Osteoblast (primary cell): ENCODE measurements at regions not wholly inside any gene's neighbourhood (a gene's known extent, or its start where the extent isn't known, plus 50 kb on each side); places are given as distances from the start of the nearest gene placed in this dataset.

Experiments used
- DNase-seq: peaks from one replicate; pipeline ENCODE4 v3.0.0; 2011; ENCODE audit warnings: low spot score, mixed read lengths; ENCODE audit not compliant: insufficient read length; ENCODE audit errors: missing footprints
- H2AFZ ChIP-seq: 2 replicates; pipeline ENCODE4 v1.6.0; 2011; ENCODE audit warnings: mild to moderate bottlenecking, low read length
- H3K27ac ChIP-seq: 2 replicates; pipeline ENCODE4 v1.5.1; 2011; ENCODE audit warnings: mild to moderate bottlenecking, low read depth, low read length, moderate library complexity
- H3K27me3 ChIP-seq: 2 replicates; pipeline ENCODE4 v1.6.0; 2012; ENCODE audit warnings: mild to moderate bottlenecking, control low read depth, inconsistent platforms, low read length, moderate library complexity; ENCODE audit not compliant: insufficient read depth
- H3K36me3 ChIP-seq: 2 replicates; pipeline ENCODE4 v1.5.1; 2011; ENCODE audit warnings: mild to moderate bottlenecking, low read length, control low read depth, moderate library complexity; ENCODE audit not compliant: insufficient read depth
- H3K4me1 ChIP-seq: 2 replicates; pipeline ENCODE4 v1.5.1; 2011; ENCODE audit warnings: mild to moderate bottlenecking, low read length, control low read depth, moderate library complexity; ENCODE audit not compliant: insufficient read depth
- H3K4me2 ChIP-seq: 2 replicates; pipeline ENCODE4 v1.6.0; 2011; ENCODE audit warnings: mild to moderate bottlenecking, low read length; ENCODE audit not compliant: insufficient read depth
- H3K4me3 ChIP-seq: fragments of 200-600 bp; sonication (generic); 3 replicates; pipeline ENCODE4 v1.5.1; 2012; ENCODE audit warnings: mild to moderate bottlenecking, low read length, inconsistent platforms; ENCODE audit not compliant: insufficient read depth
- H3K79me2 ChIP-seq: 2 replicates; pipeline ENCODE4 v1.6.0; 2012; ENCODE audit warnings: mild to moderate bottlenecking, low read length, control low read depth, inconsistent platforms; ENCODE audit not compliant: insufficient read depth
- H3K9me3 ChIP-seq: 2 replicates; pipeline ENCODE4 v1.5.1; 2011; ENCODE audit warnings: low read depth, low read length, control low read depth
- H4K20me1 ChIP-seq: 2 replicates; pipeline ENCODE4 v1.6.0; 2012; ENCODE audit warnings: mild to moderate bottlenecking, low read length, control low read depth; ENCODE audit not compliant: insufficient read depth
- TF ChIP-seq, protein P1 (sequence below): IDR thresholded peaks from 2 replicates; pipeline ENCODE4 v1.5.1; 2011; ENCODE audit warnings: mild to moderate bottlenecking, low read depth, low read length, moderate library complexity; ENCODE audit errors: extremely low read depth

DNA sequence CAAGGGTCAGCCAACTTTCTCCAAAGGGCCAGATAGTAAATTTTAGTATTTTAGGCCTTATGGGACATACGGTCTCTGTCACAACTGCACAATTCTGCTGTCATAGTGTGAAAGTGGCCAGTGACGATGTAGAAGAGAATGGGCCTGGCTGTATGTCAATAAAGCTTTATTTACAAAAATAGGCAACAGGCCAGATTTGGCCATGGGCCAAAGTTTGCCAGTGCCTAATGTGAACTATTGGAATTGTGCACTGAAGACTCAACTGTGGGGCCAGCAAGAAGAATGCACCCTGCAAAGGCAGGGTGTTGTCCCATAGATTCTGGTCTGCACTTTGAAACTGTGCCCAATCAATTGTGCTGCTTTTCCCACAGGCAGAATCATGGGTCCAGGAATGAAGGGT is 69.4 kb upstream of the PRR23E start:
- Histone ChIP-seq H3K4me1 (no peaks in the 10 kb centered on the region), H3K4me3 (no peak overlapping the region), H3K27me3 (peaks cover 8% of the 10 kb centered on the region), H4K20me1 (peaks cover 2% of the 10 kb centered on the region), H3K27ac (no peak overlapping the region), H3K4me2 (no peak overlapping the region), H3K36me3 (no peaks in the 10 kb centered on the region), H3K79me2 (no peaks in the 10 kb centered on the region), H2AFZ (no peak overlapping the region), H3K9me3 (no peaks in the 10 kb centered on the region)
- TF ChIP-seq, protein P1, sequence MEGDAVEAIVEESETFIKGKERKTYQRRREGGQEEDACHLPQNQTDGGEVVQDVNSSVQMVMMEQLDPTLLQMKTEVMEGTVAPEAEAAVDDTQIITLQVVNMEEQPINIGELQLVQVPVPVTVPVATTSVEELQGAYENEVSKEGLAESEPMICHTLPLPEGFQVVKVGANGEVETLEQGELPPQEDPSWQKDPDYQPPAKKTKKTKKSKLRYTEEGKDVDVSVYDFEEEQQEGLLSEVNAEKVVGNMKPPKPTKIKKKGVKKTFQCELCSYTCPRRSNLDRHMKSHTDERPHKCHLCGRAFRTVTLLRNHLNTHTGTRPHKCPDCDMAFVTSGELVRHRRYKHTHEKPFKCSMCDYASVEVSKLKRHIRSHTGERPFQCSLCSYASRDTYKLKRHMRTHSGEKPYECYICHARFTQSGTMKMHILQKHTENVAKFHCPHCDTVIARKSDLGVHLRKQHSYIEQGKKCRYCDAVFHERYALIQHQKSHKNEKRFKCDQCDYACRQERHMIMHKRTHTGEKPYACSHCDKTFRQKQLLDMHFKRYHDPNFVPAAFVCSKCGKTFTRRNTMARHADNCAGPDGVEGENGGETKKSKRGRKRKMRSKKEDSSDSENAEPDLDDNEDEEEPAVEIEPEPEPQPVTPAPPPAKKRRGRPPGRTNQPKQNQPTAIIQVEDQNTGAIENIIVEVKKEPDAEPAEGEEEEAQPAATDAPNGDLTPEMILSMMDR: no peak
- DNase-seq: no peak

DNA sequence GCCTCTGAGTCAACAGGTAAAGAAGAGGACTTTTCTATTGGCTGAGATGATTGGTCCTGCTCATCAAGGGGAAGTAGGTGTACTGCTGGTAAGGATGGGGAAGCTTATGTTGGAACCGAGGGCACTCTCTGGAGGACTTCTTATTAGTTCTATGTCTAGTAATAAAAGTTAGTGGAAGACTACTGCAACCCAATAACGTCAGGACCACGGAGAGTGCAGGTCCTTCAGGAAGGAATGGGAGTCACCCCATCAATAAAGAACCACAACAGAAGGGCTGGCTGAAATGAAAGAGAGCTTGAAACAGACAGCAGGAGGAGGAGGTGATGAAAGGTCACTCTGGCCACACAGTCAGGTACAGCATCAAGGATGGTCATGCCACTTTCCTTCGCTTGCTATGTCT is 68.8 kb upstream of the PRR23E start:
- Histone ChIP-seq H3K27me3 (peaks cover 8% of the 10 kb centered on the region), H3K36me3 (no peaks in the 10 kb centered on the region), H3K9me3 (no peaks in the 10 kb centered on the region), H3K27ac (no peak overlapping the region), H3K4me3 (no peak overlapping the region), H4K20me1 (peaks cover 2% of the 10 kb centered on the region), H3K4me1 (no peaks in the 10 kb centered on the region), H2AFZ (no peak overlapping the region), H3K4me2 (no peak overlapping the region), H3K79me2 (no peaks in the 10 kb centered on the region)
- TF ChIP-seq, protein P1: peak; percentile 22
- no peak for DNase-seq

DNA sequence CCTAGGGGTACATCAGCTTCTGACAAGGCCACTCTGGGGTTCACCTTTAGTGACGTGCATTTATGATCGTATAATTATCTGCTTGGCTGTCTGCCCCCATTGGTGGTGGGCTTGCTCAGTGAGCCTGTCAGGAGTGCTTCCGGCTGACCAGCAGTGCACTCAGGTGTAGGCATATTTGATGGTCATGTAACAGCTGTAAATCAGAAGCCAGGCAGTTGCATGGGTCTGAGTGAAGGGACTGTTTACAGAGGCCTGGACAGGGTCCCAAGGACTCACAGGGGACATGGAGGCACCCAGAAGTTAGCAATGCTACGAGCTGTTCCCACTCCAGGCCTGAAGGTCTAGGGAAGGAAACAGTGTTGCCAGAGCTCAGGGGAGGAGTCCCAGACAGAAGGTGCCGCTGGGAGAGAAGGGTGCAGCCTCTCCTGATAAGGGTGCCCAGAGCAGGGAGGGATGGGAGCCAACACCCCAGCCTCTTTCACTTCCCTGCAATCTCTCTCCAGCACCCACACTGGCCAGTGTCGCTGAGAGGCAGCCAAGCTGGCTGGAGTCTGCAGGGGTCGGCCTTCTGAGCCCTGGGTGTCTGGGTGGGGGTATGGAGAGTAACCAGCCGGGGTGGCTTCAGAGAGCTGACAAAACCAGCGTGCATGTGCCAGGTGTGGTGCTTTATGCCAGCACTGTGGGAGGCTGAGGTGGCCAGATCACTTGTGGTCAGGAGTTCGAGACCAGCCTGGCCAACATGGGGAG is 61.3 kb upstream of the PRR23E start:
- H3K27me3 ChIP-seq: peaks cover 48% of the 10 kb centered on the region
- no peaks in the 10 kb centered on the region for H4K20me1 ChIP-seq

DNA sequence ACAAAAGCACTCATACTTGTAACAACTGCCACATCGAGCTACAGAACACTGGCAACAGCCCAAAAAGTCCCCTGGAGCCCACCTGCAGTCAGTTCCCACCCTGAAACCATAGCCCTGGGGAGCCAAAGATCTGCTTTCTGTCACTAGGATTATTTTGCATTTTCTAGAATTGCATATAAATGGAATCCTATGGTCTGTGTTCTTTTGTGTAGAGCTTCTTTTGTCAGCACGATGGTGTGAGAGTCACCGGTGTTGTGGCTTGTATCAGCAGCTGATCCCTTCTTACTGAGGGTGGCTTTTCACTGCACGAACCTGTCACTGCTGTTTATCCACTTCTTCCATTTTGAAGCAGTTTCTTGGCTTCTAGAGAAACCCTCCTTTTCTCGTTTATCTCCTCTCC is 60.1 kb upstream of the PRR23E start:
- TF ChIP-seq, protein P1: no peak
- peaks cover 48% of the 10 kb centered on the region for H3K27me3 ChIP-seq

More for the DNA sequence above, 61.3 kb upstream of the PRR23E start:
- no peaks in the 10 kb centered on the region for H3K4me1 ChIP-seq
- H3K9me3 ChIP-seq: no peaks in the 10 kb centered on the region
- TF ChIP-seq, protein P1: no peak
- no peaks in the 10 kb centered on the region for H3K36me3 ChIP-seq
- no peak overlapping the region for H3K4me3 ChIP-seq
- no peaks in the 10 kb centered on the region for H3K79me2 ChIP-seq
- no peak overlapping the region for H3K4me2 ChIP-seq
- no peak overlapping the region for H3K27ac ChIP-seq
- DNase-seq: no peak
- H2AFZ ChIP-seq: no peak overlapping the region

More for the DNA sequence above, 60.1 kb upstream of the PRR23E start:
- no peak overlapping the region for H3K4me3 ChIP-seq
- H3K27ac ChIP-seq: no peak overlapping the region
- no peaks in the 10 kb centered on the region for H3K4me1 ChIP-seq
- no peaks in the 10 kb centered on the region for H3K36me3 ChIP-seq
- H3K4me2 ChIP-seq: no peak overlapping the region
- H3K79me2 ChIP-seq: no peaks in the 10 kb centered on the region
- no peak overlapping the region for H2AFZ ChIP-seq
- H4K20me1 ChIP-seq: no peaks in the 10 kb centered on the region
- no peaks in the 10 kb centered on the region for H3K9me3 ChIP-seq
- no peak for DNase-seq
